Right hindlimb (tissue), 1 donor: ENCODE measurements at regions not wholly inside any gene's neighbourhood (a gene's known extent, or its start where the extent isn't known, plus 50 kb on each side); places are given as distances from the start of the nearest gene placed in this dataset.
"Not testable (repeated sequence)": the region's sequence is repeated elsewhere in the genome, so short reads cannot be mapped to it uniquely, and the experiment has no call there.

Experiments used
- DNase-seq: peaks from one replicate; pipeline ENCODE4 v3.0.0-alpha.2; 2018

DNA sequence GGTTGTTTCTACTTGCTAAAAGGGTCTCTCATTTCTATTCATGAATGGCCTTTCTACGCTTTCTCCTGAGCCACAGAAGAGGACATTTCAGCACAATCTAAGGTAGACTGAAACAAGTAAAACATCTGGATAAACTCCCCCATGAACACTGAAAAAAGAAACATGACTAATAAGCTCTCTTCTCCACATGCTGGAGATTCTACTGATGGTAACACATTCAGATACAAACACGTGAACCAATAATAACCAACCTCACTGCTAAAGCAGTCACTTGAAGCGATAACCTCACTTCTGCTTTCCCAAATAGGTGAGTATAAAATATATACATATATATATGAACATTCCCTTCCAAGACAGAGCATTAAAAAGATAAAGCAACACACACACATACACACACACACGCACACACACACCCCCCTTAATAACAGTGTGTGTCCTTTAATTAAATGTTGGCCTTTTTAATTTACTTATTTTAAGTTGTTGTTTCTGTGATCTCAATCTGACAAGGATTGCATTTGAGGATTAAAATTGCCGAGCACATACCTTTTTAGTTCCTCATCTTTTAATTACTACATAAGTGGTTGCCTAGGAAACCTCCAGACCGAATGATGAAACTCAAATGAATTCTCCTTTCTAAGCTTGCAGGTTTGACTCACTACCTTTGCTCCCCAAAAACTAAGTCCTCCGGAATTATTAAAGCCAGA, 292.4 kb upstream of the KLF14 start:
- DNase-seq: no peak

DNA sequence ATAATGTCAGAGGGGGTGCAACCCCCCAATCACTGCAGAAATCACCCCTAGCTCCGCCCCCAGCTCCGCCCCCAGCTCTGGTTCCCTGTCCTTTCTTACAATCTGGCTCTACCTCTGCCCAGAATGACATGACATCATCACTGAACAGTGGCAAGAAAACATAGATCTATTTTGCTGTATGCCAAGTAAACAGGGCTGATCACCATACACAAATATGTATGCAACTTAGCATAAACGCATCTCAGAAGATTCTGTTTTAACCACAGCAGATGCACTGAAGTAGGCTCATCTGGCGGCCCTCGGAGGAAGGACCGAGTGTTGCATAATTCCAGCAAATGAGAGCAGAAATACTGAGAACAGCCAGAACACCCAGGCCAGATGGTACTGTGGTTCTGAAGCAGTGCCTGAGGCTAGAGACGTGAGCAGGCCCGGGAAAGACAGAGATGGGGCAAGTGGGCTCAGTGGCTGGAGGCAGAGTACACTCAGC, 293.3 kb upstream of the KLF14 start:
- DNase-seq: no peak

DNA sequence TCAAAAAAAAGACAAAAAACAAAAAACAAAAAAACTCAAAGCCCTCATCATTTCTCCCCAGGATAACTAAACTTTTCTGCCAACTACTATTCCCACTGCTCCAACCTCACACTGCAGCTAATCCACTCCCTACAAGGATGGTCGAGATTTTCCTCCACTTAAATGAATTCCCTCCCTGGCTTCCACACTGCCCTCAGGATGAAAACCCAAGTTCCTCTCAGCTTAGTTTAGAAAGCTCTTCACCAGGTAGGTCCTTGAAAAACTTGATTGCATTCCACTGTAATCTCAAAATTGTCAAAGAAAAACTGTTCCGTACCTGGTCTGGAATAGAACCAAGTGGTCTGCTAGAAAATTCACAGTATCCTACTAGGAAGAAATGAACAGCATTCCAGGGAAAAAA, 294.3 kb upstream of the KLF14 start:
- no peak for DNase-seq

DNA sequence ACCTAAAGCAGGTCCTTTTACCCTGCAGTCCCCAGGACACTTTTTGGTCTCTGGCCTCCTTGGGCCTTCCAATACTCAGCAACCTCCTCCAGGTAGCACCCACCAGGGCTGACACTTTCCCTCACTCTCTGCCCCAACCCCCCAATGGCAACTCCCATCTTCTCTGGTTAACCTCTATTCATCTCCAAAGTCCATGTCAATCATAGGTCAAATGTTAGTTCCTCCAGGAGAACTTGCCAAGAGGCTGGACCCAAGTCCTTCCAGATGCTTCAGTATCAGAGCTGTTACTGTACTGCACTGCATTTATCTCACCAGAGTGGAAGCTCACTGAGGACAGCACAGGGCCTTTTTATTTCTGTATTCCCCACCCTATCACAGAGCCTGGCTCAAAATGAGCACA, 295.0 kb upstream of the KLF14 start:
- no peak for DNase-seq

DNA sequence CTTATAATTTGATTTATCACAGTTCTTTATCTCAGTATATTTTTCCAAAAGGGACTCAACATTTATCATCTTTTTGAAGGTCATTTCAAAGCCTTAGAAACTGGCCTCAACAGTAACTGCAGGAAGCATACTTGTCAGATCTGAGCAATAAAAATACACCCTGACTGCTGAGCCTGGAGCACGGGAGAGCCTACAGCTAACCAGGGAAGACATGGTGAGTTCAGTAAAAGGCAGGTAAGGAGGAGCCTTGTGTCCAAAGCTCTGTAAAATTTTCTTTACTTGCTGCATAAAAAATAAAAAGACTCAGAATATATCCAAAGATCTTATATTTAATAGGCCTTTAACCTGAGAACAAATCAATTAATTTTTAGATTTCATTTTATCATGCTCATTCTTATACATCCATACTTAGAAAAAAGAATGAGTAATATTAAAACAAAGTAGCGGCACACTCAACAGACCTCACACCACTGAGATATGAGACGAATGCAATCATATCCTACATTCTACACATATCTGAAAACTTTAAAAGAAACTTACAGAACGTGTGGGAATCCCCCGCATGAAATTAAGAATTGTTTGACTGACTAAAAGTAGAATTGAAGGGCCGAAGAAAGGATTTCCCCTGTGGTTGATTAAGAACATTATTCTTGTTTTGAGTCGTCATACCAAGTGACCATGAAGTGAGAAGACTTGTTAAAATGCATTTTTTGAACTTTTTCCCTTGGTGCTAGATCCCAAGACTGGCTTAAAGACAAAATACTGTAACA, 296.4 kb upstream of the MKLN1 start:
- DNase-seq: no peak

DNA sequence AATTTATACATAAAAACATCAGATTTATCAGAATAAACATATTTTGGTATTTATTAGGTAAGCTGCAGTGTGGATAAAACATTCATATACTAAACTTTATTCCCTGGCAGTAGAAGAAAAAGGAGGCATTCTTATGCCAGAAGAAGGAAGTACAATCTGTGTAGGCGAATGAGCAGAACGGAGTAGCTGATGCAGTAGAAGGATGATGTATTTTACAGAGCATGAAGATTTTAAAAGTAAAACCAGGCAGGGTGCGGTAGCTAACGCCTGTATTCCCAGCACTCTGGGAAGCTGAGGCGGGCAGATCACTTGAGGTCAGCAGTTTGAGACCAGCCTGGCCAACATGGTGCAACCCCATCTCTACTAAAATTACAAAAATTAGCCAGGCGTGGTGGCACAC, 294.9 kb upstream of the MKLN1 start:
- DNase-seq: no peak

DNA sequence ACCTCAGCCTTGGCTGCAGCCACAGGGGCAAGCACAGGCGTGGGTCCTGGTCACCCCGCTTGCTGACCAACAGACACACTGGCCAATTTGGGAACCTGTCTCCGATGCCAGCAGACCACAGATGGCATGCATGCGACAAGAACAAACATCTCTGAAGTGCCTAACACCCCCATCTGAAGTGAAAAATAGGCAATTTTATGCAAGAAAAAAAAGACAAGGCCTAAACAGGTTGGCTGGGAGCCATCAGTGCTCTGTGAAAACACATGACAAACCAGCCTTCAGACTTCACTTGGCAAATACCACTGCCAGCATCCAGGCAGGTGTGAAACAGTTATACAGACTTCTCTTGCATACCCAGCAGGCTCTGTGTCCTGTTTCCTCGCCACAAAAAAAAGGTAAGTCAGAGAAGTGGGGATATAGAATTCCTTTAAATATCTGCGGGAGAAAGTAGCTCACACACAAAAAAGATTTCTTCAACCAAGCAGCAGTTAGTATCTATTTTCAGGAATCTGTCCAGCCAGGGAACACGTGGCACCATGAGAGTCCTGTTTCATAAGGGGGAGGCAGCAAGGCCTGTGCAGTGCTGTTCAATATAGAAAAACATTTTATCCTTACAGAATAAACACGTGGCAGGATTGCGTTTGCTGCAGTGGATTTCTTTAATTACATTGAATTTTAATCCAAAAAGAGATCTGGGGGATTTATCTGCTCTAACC, 293.4 kb upstream of the MKLN1 start:
- no peak for DNase-seq

DNA sequence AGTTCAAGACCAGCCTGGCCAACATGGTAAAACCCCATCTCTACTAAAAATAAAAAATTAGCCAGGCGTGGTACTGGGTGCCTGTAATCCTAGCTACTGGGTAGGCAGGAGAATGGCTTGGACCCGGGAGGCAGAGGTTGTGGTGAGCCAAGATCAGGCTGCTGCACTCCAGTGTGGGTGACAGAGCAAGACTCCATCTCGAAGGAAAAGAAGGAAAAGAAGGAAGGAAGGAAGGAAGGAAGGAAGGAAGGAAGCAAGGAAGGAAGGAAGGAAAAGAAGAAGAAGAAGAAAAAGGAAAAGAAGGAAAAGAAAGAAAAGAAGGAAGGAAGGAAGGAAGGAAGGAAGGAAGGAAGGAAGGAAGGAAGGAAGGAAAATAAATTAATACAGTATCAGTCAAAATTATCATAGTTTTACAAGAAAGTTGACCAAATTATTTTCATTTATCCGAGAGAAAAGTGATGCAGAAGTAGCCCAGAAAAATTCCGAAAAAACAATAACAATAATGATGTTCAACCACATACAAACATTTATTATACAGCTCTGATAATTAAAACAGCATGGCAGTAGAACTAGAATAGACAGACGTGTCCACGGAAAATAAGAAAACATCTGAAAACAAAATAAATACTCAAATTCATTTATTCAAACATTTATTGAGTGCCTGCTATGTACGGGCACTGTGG, 292.4 kb upstream of the MKLN1 start:
- DNase-seq: no peak

DNA sequence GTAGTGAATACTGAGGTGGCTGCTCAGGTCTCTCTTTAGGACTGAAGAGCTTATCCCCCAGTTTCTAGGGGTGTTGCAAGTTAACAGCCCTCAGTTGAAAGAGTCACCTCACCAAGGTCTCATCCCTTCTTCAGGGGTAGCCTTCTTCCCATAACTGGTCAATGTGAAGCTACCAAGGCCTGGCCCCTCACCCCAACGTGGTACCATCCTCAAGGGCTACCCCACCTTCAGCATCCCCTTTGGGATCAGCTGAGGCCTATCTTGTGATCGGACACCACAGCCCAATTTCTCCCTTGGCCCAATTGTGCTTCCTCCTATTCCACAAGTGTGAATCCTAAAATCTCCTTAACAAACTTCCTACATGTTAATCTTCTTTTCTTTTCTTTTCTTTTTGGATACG, 289.5 kb upstream of the MKLN1 start:
- DNase-seq: no peak

DNA sequence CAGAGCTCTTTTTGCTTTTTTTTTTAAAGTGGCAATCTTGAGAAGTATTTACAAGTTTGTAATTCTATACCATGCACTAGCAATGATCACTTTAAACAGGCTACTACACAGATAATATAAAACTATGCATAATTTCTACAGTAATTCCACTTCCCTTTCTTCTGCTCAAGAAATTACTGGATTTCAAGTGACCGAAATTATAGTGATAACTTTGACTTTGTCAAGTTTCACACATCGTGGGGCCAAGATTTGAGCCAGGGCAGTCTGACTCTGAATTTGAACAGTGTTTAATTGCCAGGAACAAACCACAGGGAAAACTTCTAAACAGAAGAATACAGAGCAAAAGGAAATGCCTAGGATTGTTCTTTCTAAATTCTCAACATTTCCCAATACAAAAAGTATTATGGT, 288.3 kb upstream of the MKLN1 start:
- DNase-seq: no peak

DNA sequence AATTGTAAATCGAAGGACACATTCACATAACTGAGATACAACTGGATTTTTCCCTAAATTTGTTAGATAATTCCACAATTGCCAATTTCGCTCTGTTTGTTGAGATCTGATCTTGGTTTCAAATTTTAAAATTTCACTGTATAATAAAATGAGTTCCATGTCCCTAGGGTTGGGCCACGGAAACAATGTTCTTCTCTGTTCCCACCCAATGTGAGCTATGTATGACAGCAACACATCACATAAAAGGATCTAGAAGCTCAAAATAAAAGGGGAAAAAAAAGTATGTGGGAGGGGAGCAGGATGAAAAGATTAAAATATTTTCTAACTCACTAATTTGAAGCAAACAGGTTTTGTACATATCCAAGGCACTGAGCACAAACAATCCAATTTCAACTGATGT, 287.8 kb upstream of the MKLN1 start:
- DNase-seq: no peak

DNA sequence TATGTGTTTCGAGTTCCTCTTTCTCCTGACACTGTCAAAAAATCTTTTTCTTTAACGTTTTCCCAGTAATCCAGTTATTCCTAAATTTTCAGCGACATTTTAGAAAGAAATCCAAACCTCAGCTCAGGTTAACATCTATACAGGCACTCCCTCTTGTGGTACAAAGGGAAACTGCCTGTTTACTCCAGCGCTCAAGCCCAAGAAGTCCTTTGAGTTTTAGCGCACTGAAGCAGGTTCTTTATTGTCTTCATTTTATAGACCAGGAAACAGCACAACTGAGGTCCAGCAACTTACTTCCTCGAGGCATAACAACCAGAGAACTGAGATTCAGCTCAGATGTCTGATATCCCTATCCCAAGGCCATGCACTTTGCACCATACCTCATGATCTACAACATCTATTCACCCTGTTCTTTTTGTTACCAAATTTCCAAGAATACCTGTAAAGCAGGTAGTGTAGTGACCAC, 287.2 kb upstream of the MKLN1 start:
- peak; percentile 45 for DNase-seq

DNA sequence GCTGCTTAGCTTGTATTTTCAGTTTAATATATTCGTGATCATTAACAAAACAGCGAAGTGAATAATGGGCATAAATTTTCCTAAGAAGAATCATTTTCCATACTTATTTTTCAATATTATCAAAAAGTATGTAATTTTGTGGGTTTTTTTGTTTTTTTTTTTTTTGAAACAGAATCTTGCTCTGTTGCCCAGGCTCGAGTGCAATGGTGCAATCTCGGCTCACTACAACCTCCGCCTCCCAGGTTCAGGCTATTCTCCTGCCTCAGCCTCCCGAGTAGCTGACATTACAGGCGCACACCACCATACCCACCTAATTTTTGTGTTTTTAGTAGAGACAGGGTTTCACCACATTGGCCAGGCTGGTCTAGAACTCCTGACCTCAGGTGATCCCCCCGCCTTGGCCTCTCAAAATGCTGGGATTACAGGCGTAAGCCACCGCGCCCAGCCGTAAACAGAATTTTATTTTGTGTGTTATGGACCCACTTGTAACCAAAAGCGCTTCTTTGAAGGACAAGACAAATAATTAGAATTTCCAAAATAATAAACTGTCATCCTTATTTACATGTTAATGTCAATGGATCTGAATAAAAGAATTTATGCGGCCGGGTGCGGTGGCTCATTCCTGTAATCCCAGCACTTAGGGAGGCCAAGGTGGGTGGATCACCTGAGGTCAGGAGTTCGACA, 286.5 kb upstream of the MKLN1 start:
- DNase-seq: not testable (repeated sequence)

DNA sequence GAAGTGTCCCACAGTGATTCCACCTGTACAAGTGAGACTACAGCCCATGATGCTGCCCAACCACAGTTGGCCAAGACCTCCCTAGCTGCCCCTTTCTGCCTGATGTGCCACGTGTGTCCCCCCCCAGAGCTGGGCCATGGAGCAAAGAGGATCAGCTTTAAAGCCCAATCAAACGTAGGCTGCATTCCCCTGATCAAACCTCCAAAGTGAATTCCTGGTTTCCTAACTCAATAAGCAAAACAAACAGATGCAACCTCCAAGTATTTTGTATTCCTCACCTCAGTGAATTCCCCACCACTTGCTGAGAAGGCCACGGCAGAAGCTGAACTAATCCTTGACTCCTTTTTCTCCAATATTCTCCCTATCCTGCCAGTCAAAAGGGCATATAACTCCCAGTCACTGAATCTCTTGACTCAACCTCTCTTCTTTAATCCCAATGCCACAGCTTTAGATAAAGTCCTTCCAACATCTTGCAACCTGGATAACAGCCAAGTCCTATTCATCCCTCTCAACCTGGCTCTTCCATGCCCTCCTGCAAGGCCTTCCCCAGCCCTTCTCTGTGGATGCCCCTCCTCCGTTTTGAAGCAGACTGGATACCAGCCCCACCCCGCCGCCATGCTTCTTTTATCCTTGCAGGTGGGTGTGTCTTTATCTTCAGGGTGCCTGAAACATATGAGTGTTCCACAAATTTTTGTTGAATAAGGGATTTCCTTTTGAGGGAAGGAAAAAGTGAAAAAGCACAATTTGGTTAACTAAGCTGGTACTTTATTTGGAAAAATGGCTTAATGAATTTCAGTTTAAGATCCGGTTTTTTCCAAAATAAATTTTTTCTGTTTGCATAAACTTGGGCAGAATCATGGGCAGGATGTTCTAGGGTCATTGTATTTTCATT, 285.2 kb upstream of the MKLN1 start:
- no peak for DNase-seq

DNA sequence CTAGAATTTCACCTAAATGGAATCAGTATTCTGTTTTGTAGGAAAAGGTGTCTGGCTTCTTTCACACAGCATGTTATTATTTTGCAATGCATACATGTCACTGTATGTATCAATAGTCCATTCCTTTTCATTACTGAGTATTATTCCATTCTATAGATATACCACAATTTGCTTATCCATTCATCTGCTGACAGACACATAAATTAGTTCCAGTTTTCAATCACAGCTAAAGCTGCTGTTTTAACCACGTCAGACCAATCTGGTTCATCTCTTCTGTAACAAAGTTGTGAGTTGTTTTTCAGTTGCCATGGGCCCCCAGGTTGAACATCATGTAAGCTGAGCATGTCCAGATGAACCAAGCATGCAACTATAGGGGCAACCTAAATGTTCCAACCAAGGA, 282.1 kb upstream of the MKLN1 start:
- DNase-seq: no peak

DNA sequence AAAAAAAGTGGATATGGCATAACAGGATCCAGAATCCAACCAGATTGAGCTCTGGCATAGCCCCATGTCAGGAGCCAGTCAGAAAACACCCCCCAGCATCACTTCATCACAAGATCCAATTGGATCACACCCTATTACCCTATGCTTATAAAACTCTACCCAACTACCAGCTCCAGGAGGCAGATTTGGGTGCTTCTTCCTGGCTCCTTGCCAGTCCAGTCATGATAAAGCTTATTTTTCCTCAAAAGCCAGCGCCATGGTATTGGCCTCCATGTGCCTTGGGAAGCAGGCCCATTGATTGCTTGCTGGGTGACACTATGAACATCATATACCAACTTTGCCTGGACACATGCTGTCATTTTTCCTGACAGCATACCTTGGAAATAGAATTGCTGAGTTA, 281.4 kb upstream of the MKLN1 start:
- no peak for DNase-seq

DNA sequence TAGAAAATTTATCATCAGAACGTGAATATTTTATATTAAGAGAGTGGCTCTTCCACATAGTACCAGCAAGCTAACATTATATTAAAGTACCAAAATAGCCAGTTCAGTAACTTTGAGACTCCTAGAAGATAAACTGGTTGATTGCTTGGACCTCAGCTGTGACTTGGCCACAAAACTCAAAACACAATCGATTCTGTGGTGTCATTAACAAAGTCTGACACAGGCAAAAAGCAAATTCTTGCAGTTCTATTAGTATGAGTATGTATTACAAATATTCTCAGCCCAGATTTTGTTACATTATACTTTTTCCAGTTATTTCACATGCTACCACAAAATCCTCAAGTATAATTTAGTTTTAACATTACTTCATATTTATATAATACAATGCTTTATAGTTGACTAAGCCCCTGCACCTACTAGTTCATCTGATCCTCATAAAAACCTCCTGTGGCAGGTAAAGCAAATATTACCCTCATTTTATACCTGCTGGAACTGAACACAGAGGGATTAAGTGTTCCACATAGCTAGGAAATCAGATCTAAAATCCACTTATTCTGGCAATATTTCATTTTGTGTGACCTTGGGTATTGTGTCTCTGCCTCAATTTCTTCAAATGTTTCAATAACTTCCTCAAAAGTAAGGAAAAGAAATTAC, 279.9 kb upstream of the MKLN1 start:
- no peak for DNase-seq

DNA sequence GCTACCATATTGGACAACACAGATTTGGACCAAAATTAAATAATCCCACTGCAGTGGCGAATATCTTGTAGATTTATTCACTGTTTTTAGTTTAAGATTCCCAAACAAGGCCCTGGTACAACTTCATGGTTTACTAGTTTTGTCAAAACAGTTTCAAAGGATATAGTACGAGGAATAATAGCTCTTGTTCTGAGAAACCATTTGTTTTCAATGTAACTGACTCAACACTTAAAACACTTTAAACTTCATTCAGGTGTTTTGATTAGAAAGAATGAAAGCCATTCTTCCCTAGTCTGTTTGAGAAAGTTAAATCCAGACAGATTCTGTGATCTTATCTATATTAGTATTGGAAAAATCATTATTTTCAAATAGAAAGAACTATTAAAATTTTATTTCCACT, 276.4 kb upstream of the MKLN1 start:
- DNase-seq: no peak

DNA sequence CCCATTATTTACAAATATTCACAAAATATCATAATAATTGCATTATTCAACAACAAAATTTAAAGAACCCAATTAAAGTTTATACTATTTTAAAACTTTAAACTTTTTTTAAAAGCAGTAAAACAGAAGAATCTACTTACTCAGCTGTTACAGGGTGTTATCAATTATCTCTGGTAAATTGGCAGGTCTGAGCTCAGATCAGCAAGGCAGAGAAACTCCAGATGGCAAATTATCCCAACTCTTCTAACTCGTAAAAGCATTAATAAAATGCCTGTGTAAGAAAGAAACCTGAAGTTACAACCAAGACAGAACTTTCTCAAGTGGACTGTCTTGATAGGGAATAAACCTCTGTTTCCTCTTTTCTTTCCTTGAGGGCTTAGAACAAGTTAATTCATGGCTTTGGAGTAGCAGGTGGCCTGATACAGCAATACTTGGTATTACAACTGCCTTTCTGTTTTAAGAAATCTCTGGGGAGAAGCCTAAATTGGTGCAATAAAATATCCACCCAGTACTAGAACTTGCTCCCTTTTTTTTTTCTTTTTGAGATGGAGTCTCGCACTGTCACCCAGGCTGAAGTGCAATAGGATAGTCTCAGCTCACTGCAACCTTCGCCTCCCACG, 275.3 kb upstream of the MKLN1 start:
- no peak for DNase-seq

DNA sequence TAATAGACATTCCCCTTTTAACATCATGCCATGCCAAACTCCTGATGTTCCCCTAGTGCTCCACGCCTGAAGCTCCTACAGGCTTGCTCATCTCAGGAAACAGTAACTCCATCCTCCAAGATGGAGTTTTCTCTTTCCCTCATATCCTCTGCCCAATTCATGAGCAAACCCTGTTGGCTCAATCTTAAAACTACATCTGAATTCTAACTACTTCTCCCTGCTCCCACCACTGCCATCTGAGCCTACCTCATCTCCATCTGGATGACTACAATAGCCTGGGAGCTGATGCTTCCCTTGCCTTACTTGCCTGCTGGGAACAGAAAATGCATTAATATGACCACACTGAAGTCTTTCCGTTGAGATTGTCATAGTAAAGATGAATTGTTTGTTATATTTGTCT, 271.7 kb upstream of the MKLN1 start:
- DNase-seq: no peak
